Neural progenitor cell (in vitro differentiated cells): ENCODE measurements at regions not wholly inside any gene's neighbourhood (a gene's known extent, or its start where the extent isn't known, plus 50 kb on each side); places are given as distances from the start of the nearest gene placed in this dataset.

Source experiments
- DNase-seq: peaks from one replicate; pipeline ENCODE4 v3.0.0-alpha.2; 2016; ENCODE audit warnings: low spot score
- H2AFZ ChIP-seq: fragments of 200-600 bp; sonication (generic); replicated peaks from 2 replicates; pipeline ENCODE4 v1.6.1; 2016; ENCODE audit warnings: antibody characterized with exemption
- H3F3A ChIP-seq: fragments of 200-600 bp; sonication (generic); 2 replicates; pipeline ENCODE4 v1.6.1; 2016; ENCODE audit warnings: antibody characterized with exemption, low read depth
- H3K27ac ChIP-seq: fragments of 200-600 bp; sonication (generic); 2 replicates; pipeline ENCODE4 v1.5.1; 2016; ENCODE audit warnings: mild to moderate bottlenecking
- H3K27me3 ChIP-seq: fragments of 200-600 bp; sonication (generic); 2 replicates; pipeline ENCODE4 v1.6.1; 2016; ENCODE audit warnings: mild to moderate bottlenecking, moderate library complexity
- H3K36me3 ChIP-seq: fragments of 200-600 bp; sonication (generic); 2 replicates; pipeline ENCODE4 v1.5.1; 2016
- H3K4me1 ChIP-seq: fragments of 200-600 bp; sonication (generic); 2 replicates; pipeline ENCODE4 v1.6.1; 2016; ENCODE audit warnings: mixed run types
- H3K4me2 ChIP-seq: fragments of 200-600 bp; sonication (generic); 2 replicates; pipeline ENCODE4 v1.6.1; 2016
- H3K4me3 ChIP-seq: fragments of 200-600 bp; sonication (generic); 2 replicates; pipeline ENCODE4 v1.5.1; 2016
- H3K79me2 ChIP-seq: fragments of 200-600 bp; sonication (generic); 2 replicates; pipeline ENCODE4 v1.6.1; 2016; ENCODE audit warnings: low read depth
- H3K9ac ChIP-seq: fragments of 200-600 bp; sonication (generic); 2 replicates; pipeline ENCODE4 v1.6.1; 2016
- H3K9me3 ChIP-seq: fragments of 200-600 bp; sonication (generic); 2 replicates; pipeline ENCODE4 v1.5.1; 2016; ENCODE audit warnings: low read depth
- H4K20me1 ChIP-seq: fragments of 200-600 bp; sonication (generic); 2 replicates; pipeline ENCODE4 v1.6.1; 2016; ENCODE audit warnings: low read depth
- H3K27ac Mint-ChIP-seq: 3 replicates; pipeline ENCODE4 v1.8.0; 2021; ENCODE audit warnings: mixed read lengths
- H3K27me3 Mint-ChIP-seq: 2 replicates; pipeline ENCODE4 v1.8.0; 2022; ENCODE audit warnings: low read depth, mild to moderate bottlenecking, inconsistent platforms, moderate library complexity, mixed read lengths; ENCODE audit not compliant: insufficient read depth
- H3K36me3 Mint-ChIP-seq: 3 replicates; pipeline ENCODE4 v1.8.0; 2021; ENCODE audit warnings: mixed read lengths
- H3K4me1 Mint-ChIP-seq: 3 replicates; pipeline ENCODE4 v1.8.0; 2021; ENCODE audit warnings: mixed read lengths
- H3K4me3 Mint-ChIP-seq: 3 replicates; pipeline ENCODE4 v1.8.0; 2021; ENCODE audit warnings: mild to moderate bottlenecking, moderate library complexity, mixed read lengths
- H3K9me3 Mint-ChIP-seq: 3 replicates; pipeline ENCODE4 v1.8.0; 2020; ENCODE audit warnings: mixed read lengths
- EZH2 ChIP-seq: fragments of 200-600 bp; sonication (generic); IDR thresholded peaks from 2 replicates; pipeline ENCODE4 v1.6.1; 2017; ENCODE audit warnings: antibody characterized with exemption, mild to moderate bottlenecking, moderate library complexity
- EZH2phosphoT487 ChIP-seq: fragments of 200-600 bp; sonication (generic); IDR thresholded peaks from 2 replicates; pipeline ENCODE4 v1.6.1; 2017; ENCODE audit warnings: antibody characterized with exemption
- TF ChIP-seq, protein P1 (sequence below): fragments of 200-600 bp; sonication (generic); IDR thresholded peaks from 2 replicates; pipeline ENCODE4 v1.5.1; 2017; ENCODE audit warnings: antibody characterized with exemption, mild to moderate bottlenecking

DNA sequence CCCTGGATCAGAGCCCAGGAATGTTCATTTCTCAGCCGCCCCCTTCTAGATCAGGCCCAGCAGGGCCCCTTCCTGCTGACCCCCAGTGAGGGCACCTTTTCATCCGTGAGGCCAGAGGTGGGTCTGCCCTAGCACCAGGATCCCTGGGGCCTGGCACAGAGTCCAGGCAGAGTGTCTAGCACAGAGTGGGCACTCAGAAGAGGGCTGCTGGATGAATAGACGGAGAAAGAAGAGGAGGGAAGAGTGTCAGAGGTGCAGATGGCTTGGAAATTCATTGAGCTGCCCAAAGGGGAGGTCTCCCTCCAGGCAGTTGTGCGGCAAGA is 106.5 kb downstream of the CPZ start:
- no peak for TF ChIP-seq EZH2phosphoT487
- no peak for TF ChIP-seq EZH2
- TF ChIP-seq, protein P1, sequence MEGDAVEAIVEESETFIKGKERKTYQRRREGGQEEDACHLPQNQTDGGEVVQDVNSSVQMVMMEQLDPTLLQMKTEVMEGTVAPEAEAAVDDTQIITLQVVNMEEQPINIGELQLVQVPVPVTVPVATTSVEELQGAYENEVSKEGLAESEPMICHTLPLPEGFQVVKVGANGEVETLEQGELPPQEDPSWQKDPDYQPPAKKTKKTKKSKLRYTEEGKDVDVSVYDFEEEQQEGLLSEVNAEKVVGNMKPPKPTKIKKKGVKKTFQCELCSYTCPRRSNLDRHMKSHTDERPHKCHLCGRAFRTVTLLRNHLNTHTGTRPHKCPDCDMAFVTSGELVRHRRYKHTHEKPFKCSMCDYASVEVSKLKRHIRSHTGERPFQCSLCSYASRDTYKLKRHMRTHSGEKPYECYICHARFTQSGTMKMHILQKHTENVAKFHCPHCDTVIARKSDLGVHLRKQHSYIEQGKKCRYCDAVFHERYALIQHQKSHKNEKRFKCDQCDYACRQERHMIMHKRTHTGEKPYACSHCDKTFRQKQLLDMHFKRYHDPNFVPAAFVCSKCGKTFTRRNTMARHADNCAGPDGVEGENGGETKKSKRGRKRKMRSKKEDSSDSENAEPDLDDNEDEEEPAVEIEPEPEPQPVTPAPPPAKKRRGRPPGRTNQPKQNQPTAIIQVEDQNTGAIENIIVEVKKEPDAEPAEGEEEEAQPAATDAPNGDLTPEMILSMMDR: no peak
- H3K4me3 Mint-ChIP-seq: no peak overlapping the region
- no peak overlapping the region for H3K9ac ChIP-seq
- no peaks in the 10 kb centered on the region for H3F3A ChIP-seq
- peaks cover 5% of the 10 kb centered on the region for H3K9me3 Mint-ChIP-seq
- H3K9me3 ChIP-seq: no peaks in the 10 kb centered on the region
- DNase-seq: no peak
- no peaks in the 10 kb centered on the region for H3K79me2 ChIP-seq
- no peaks in the 10 kb centered on the region for H3K36me3 Mint-ChIP-seq
- no peaks in the 10 kb centered on the region for H4K20me1 ChIP-seq
- H3K36me3 ChIP-seq: no peaks in the 10 kb centered on the region
- no peak overlapping the region for H2AFZ ChIP-seq
- H3K4me1 Mint-ChIP-seq: no peaks in the 10 kb centered on the region
- no peak overlapping the region for H3K27ac Mint-ChIP-seq
- peaks cover 3% of the 10 kb centered on the region for H3K27me3 ChIP-seq
- H3K4me2 ChIP-seq: no peak overlapping the region
- H3K4me1 ChIP-seq: peaks cover 1% of the 10 kb centered on the region
- H3K27me3 Mint-ChIP-seq: peaks cover 20% of the 10 kb centered on the region
- no peak overlapping the region for H3K4me3 ChIP-seq
- H3K27ac ChIP-seq: no peak overlapping the region

DNA sequence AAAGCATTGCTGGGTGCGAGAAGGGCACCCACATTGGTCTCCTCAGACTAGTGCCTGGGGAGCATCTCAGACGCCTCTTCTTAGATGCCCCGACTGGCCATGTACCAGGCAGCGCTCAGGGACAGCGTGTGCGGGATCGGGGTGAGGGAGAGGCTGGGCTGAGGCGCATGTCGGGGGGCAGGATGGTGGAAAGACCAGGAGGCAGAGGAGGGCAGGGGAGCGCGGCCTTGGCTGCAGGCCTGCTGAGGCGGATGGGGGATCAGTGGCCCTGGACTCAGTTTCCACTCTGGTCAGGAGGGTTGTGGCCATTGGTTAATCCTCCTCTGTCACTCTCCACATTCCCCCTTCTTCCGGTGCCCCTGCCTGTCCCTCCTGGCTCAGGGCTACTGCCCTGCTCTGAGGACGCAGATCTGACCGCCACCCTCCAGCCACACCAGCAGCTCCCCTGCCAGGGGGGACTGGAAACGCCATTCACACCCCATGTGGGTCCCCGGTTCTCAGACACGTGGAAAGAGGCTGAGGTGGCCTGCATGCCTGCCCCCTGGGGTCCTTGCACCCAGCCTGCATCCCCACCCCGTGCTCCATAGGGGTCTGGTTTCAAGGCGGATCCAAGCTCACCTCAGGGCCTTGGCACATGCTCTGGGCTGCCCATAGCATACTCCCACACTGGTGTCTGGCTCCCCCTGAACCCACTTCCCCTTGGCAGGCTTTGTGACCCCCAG is 105.9 kb downstream of the CPZ start:
- Mint-ChIP-seq H3K4me1 (no peaks in the 10 kb centered on the region), H3K27me3 (peaks cover 24% of the 10 kb centered on the region), H3K9me3 (peaks cover 5% of the 10 kb centered on the region), H3K36me3 (no peaks in the 10 kb centered on the region), H3K4me3 (no peak overlapping the region), H3K27ac (no peak overlapping the region)
- Histone ChIP-seq H3K79me2 (no peaks in the 10 kb centered on the region), H2AFZ (no peak overlapping the region), H3K27ac (no peak overlapping the region), H3K4me3 (no peak overlapping the region), H3K9ac (no peak overlapping the region), H3K9me3 (no peaks in the 10 kb centered on the region), H3F3A (no peaks in the 10 kb centered on the region), H3K36me3 (no peaks in the 10 kb centered on the region), H3K4me1 (no peaks in the 10 kb centered on the region), H4K20me1 (no peaks in the 10 kb centered on the region), H3K4me2 (no peak overlapping the region), H3K27me3 (peaks cover 8% of the 10 kb centered on the region)
- no peak for DNase-seq
- TF ChIP-seq EZH2phosphoT487 (no peak), EZH2 (no peak)
- TF ChIP-seq, protein P1: no peak

DNA sequence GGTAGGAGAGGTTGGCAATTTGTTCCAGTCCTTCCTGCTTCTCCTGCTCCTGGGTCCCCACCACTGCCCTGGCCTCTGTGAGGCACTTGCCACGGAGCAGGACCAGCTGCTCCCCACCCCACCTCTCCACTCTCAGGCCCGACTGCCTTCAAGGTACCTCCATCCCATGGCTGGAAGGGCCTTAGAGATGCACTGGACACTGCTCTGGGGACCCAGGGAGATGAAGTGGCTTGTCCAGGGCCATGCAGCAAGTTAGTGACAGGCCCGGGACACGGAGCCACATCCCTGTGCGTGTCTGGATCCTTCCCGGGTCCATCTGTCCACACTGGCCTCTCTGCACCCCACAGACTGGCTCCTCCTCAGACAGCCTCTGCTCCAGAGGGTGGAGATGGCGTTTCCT is 105.3 kb downstream of the CPZ start:
- H3K4me3 Mint-ChIP-seq: no peak overlapping the region
- peaks cover 15% of the 10 kb centered on the region for H3K27me3 ChIP-seq
- no peaks in the 10 kb centered on the region for H4K20me1 ChIP-seq
- no peaks in the 10 kb centered on the region for H3K36me3 ChIP-seq
- no peak overlapping the region for H3K27ac ChIP-seq
- no peaks in the 10 kb centered on the region for H3K36me3 Mint-ChIP-seq
- no peak for DNase-seq
- H3K79me2 ChIP-seq: no peaks in the 10 kb centered on the region
- H2AFZ ChIP-seq: no peak overlapping the region
- peaks cover 8% of the 10 kb centered on the region for H3K9me3 Mint-ChIP-seq
- H3K4me3 ChIP-seq: no peak overlapping the region
- H3K27ac Mint-ChIP-seq: no peak overlapping the region
- no peak overlapping the region for H3K4me2 ChIP-seq
- H3K4me1 ChIP-seq: no peaks in the 10 kb centered on the region
- H3F3A ChIP-seq: no peaks in the 10 kb centered on the region
- H3K9me3 ChIP-seq: no peaks in the 10 kb centered on the region
- TF ChIP-seq EZH2phosphoT487 (no peak), EZH2 (no peak)
- TF ChIP-seq, protein P1: no peak
- H3K9ac ChIP-seq: no peak overlapping the region
- H3K4me1 Mint-ChIP-seq: no peaks in the 10 kb centered on the region
- peaks cover 22% of the 10 kb centered on the region for H3K27me3 Mint-ChIP-seq
